ENCODE measurements at regions not wholly inside any gene's neighbourhood (a gene's known extent, or its start where the extent isn't known, plus 50 kb on each side); places are given as distances from the start of the nearest gene placed in this dataset.
"Not testable (repeated sequence)": the region's sequence is repeated elsewhere in the genome, so short reads cannot be mapped to it uniquely, and the experiment has no call there.

GRCh38 chr1:166391279-166392066 is 224.7 kb upstream of the FAM78B start:
- DNase-seq: no peak
- no peaks in the 10 kb centered on the region for H3K4me1 ChIP-seq (ENCODE audit: control insufficient read depth in 1 of 2, insufficient read depth in 2 of 2, low read length in 2 of 2)
- intact Hi-C loops (cut with DNase I): no loop called here

GRCh38 chr1:166395729-166396128 is 228.9 kb upstream of the FAM78B start:
- DNase-seq (no peak), ATAC-seq (ENCODE audit: low FRiP score) (no peak)
- no peak overlapping the region for H3K4me3 ChIP-seq (ENCODE audit: low read length in 2 of 2)
- H3K9me3 ChIP-seq (ENCODE audit: control insufficient read depth, low read length): no peaks in the 10 kb centered on the region
- no peaks in the 10 kb centered on the region for H3K4me1 ChIP-seq (ENCODE audit: control insufficient read depth in 1 of 2, insufficient read depth in 2 of 2, low read length in 2 of 2)
- no peaks in the 10 kb centered on the region for H3K27me3 ChIP-seq (ENCODE audit: control insufficient read depth in 1 of 2, insufficient read depth in 2 of 2, low read length in 1 of 2)
- intact Hi-C loops (cut with DNase I): no loop called here
- no peaks in the 10 kb centered on the region for H3K36me3 ChIP-seq (ENCODE audit: control insufficient read depth in 1 of 2, insufficient read depth in 2 of 2, low read length in 1 of 2)
- no peak overlapping the region for H3K27ac ChIP-seq (ENCODE audit: low read depth in 1 of 2, low read length in 2 of 2)

More at GRCh38 chr1:166391279-166392066, 224.7 kb upstream of the FAM78B start:
- Histone ChIP-seq H3K36me3 (ENCODE audit: control insufficient read depth in 1 of 2, insufficient read depth in 2 of 2, low read length in 1 of 2) (no peaks in the 10 kb centered on the region), H3K4me3 (ENCODE audit: low read length in 2 of 2) (no peak overlapping the region), H3K27ac (ENCODE audit: low read depth in 1 of 2, low read length in 2 of 2) (no peak overlapping the region), H3K27me3 (ENCODE audit: control insufficient read depth in 1 of 2, insufficient read depth in 2 of 2, low read length in 1 of 2) (no peaks in the 10 kb centered on the region), H3K9me3 (ENCODE audit: control insufficient read depth, low read length) (no peaks in the 10 kb centered on the region)
- ATAC-seq (ENCODE audit: low FRiP score): no peak
- WGBS, 2 donors: 78 to 79% methylated on average over 5 of the region's 5 CpGs

- DNase-seq; H3K27ac ChIP-seq (ENCODE audit: low read depth in 1 of 2, low read length in 2 of 2); intact Hi-C loops (cut with DNase I); H3K4me1 ChIP-seq (ENCODE audit: control insufficient read depth in 1 of 2, insufficient read depth in 2 of 2, low read length in 2 of 2); H3K27me3 ChIP-seq (ENCODE audit: control insufficient read depth in 1 of 2, insufficient read depth in 2 of 2, low read length in 1 of 2); H3K4me3 ChIP-seq (ENCODE audit: low read length in 2 of 2); ATAC-seq (ENCODE audit: low FRiP score); H3K36me3 ChIP-seq (ENCODE audit: control insufficient read depth in 1 of 2, insufficient read depth in 2 of 2, low read length in 1 of 2); H3K9me3 ChIP-seq (ENCODE audit: control insufficient read depth, low read length): not testable (repeated sequence)
- 58 to 60% methylated on average over 9 of the region's 9 CpGs for WGBS, 2 donors
These were observed 242.7 kb upstream of the FAM78B start for GRCh38 chr1:166409253-166410082.

GRCh38 chr1:166410083-166410385 is 243.2 kb upstream of the FAM78B start:
- Histone ChIP-seq H3K4me1 (ENCODE audit: control insufficient read depth in 1 of 2, insufficient read depth in 2 of 2, low read length in 2 of 2) (no peaks in the 10 kb centered on the region), H3K27ac (ENCODE audit: low read depth in 1 of 2, low read length in 2 of 2) (no peak overlapping the region), H3K4me3 (ENCODE audit: low read length in 2 of 2) (no peak overlapping the region), H3K27me3 (ENCODE audit: control insufficient read depth in 1 of 2, insufficient read depth in 2 of 2, low read length in 1 of 2) (no peaks in the 10 kb centered on the region), H3K9me3 (ENCODE audit: control insufficient read depth, low read length) (peaks cover 3% of the 10 kb centered on the region), H3K36me3 (ENCODE audit: control insufficient read depth in 1 of 2, insufficient read depth in 2 of 2, low read length in 1 of 2) (no peaks in the 10 kb centered on the region)
- no peak for ATAC-seq (ENCODE audit: low FRiP score)
- no peak for DNase-seq
- WGBS, 2 donors: 77 to 80% methylated on average over 3 of the region's 3 CpGs
- intact Hi-C loops (cut with DNase I): no loop called here

GRCh38 chr1:166416831-166417230 is 250.0 kb upstream of the FAM78B start:
- DNase-seq; H3K4me1 ChIP-seq (ENCODE audit: control insufficient read depth in 1 of 2, insufficient read depth in 2 of 2, low read length in 2 of 2); ATAC-seq (ENCODE audit: low FRiP score); H3K27ac ChIP-seq (ENCODE audit: low read depth in 1 of 2, low read length in 2 of 2); H3K4me3 ChIP-seq (ENCODE audit: low read length in 2 of 2); H3K36me3 ChIP-seq (ENCODE audit: control insufficient read depth in 1 of 2, insufficient read depth in 2 of 2, low read length in 1 of 2); H3K27me3 ChIP-seq (ENCODE audit: control insufficient read depth in 1 of 2, insufficient read depth in 2 of 2, low read length in 1 of 2); intact Hi-C loops (cut with DNase I); H3K9me3 ChIP-seq (ENCODE audit: control insufficient read depth, low read length): not testable (repeated sequence)
- 67 to 73% methylated on average over 7 of the region's 7 CpGs for WGBS, 2 donors

- H3K27ac ChIP-seq (ENCODE audit: low read depth in 1 of 2, low read length in 2 of 2): no peak overlapping the region
- H3K36me3 ChIP-seq (ENCODE audit: control insufficient read depth in 1 of 2, insufficient read depth in 2 of 2, low read length in 1 of 2): no peaks in the 10 kb centered on the region
- H3K27me3 ChIP-seq (ENCODE audit: control insufficient read depth in 1 of 2, insufficient read depth in 2 of 2, low read length in 1 of 2): no peaks in the 10 kb centered on the region
- H3K9me3 ChIP-seq (ENCODE audit: control insufficient read depth, low read length): no peaks in the 10 kb centered on the region
- no peak for DNase-seq
- intact Hi-C loops (cut with DNase I): no loop called here
- no peak overlapping the region for H3K4me3 ChIP-seq (ENCODE audit: low read length in 2 of 2)
- no peak for ATAC-seq (ENCODE audit: low FRiP score)
- 76 to 84% methylated on average over 3 of the region's 3 CpGs for WGBS, 2 donors
- H3K4me1 ChIP-seq (ENCODE audit: control insufficient read depth in 1 of 2, insufficient read depth in 2 of 2, low read length in 2 of 2): no peaks in the 10 kb centered on the region
These were observed 251.6 kb upstream of the FAM78B start for GRCh38 chr1:166418344-166418933.

- DNase-seq; H3K36me3 ChIP-seq (ENCODE audit: control insufficient read depth in 1 of 2, insufficient read depth in 2 of 2, low read length in 1 of 2); ATAC-seq (ENCODE audit: low FRiP score); H3K4me1 ChIP-seq (ENCODE audit: control insufficient read depth in 1 of 2, insufficient read depth in 2 of 2, low read length in 2 of 2); H3K27me3 ChIP-seq (ENCODE audit: control insufficient read depth in 1 of 2, insufficient read depth in 2 of 2, low read length in 1 of 2); intact Hi-C loops (cut with DNase I); H3K27ac ChIP-seq (ENCODE audit: low read depth in 1 of 2, low read length in 2 of 2); H3K9me3 ChIP-seq (ENCODE audit: control insufficient read depth, low read length); H3K4me3 ChIP-seq (ENCODE audit: low read length in 2 of 2): not testable (repeated sequence)
- 64 to 70% methylated on average over 4 of the region's 4 CpGs for WGBS, 2 donors
These were observed 255.8 kb upstream of the FAM78B start for GRCh38 chr1:166422586-166422985.

GRCh38 chr1:166432655-166433054 is 265.9 kb upstream of the FAM78B start:
- H3K4me1 ChIP-seq (ENCODE audit: control insufficient read depth in 1 of 2, insufficient read depth in 2 of 2, low read length in 2 of 2): no peaks in the 10 kb centered on the region
- no peak for DNase-seq
- intact Hi-C loops (cut with DNase I): no loop called here
- ATAC-seq (ENCODE audit: low FRiP score): no peak
- no peaks in the 10 kb centered on the region for H3K9me3 ChIP-seq (ENCODE audit: control insufficient read depth, low read length)
- H3K4me3 ChIP-seq (ENCODE audit: low read length in 2 of 2): no peak overlapping the region
- H3K27me3 ChIP-seq (ENCODE audit: control insufficient read depth in 1 of 2, insufficient read depth in 2 of 2, low read length in 1 of 2): no peaks in the 10 kb centered on the region
- WGBS, 2 donors: 62 to 72% methylated on average over 2 of the region's 2 CpGs
- H3K27ac ChIP-seq (ENCODE audit: low read depth in 1 of 2, low read length in 2 of 2): no peak overlapping the region
- no peaks in the 10 kb centered on the region for H3K36me3 ChIP-seq (ENCODE audit: control insufficient read depth in 1 of 2, insufficient read depth in 2 of 2, low read length in 1 of 2)

Measured in aorta (tissue), 5 donors.